ENCODE measurements at regions not wholly inside any gene's neighbourhood (a gene's known extent, or its start where the extent isn't known, plus 50 kb on each side); places are given as distances from the start of the nearest gene placed in this dataset.

DNA sequence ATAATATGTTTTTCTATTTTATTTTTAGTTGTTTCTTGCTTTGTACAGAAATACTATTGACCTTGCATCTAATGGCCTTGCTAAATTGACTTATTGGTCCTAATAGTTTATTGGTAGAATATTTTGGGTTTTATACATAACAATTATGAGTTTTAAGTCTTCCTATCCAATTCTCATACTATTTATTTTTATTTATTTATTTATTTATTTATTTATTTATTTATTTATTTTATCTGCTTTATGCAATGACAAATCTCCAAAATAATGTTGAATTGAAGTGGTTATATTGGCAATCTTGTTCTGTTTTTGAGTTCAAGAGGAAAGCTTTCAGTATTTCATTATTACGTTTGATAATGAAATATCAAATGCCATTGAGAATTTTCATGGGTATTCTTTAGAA is 488.3 kb downstream of the CDH2 start:
- intact Hi-C loops (cut with DNase I; ENCODE audit: low total_unique reads) = no loop called here
- H3K4me3 ChIP-seq (ENCODE audit: low read depth, poor library complexity, severe bottlenecking) = no peak overlapping the region
- DNase-seq (ENCODE audit: low spot score in 2 of 2) = no peak
- 89 to 97% methylated on average over 1 of the region's 1 CpG for WGBS, 2 donors
- TF ChIP-seq, protein P1, sequence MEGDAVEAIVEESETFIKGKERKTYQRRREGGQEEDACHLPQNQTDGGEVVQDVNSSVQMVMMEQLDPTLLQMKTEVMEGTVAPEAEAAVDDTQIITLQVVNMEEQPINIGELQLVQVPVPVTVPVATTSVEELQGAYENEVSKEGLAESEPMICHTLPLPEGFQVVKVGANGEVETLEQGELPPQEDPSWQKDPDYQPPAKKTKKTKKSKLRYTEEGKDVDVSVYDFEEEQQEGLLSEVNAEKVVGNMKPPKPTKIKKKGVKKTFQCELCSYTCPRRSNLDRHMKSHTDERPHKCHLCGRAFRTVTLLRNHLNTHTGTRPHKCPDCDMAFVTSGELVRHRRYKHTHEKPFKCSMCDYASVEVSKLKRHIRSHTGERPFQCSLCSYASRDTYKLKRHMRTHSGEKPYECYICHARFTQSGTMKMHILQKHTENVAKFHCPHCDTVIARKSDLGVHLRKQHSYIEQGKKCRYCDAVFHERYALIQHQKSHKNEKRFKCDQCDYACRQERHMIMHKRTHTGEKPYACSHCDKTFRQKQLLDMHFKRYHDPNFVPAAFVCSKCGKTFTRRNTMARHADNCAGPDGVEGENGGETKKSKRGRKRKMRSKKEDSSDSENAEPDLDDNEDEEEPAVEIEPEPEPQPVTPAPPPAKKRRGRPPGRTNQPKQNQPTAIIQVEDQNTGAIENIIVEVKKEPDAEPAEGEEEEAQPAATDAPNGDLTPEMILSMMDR (IDR thresholded peaks at IDR 0.05) = no peak
- TF ChIP-seq POLR2A (IDR thresholded peaks at IDR 0.05) = no peak

DNA sequence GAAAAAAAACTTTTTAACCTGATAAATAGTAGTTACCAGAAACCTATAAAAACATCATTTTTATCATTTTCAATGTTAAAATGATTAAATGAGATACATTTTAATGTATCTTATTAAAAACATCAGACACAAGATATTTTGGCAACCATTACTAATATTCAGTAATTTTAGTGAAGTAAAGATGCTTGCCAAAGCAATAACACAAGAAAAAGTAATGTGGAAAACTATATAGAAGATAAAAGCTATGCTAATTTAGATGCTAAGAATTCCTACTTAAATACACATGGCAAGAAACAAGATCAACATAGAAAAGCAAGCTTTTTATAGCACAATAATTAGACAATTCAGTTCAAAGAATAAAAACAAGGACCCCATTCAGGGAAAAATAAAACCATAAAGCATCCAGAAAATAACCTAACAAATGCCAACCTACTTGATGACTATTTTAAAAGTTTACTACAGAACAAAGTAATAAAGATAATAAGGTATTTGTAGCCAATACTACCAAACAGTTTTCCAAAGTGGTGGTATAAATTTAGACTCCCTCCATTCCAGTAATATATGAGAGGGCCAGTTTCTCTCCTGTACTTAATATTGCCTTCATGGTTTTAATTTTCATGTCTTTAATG is 489.5 kb downstream of the CDH2 start:
- DNase-seq (ENCODE audit: low spot score in 2 of 2) = no peak
- no peak overlapping the region for H3K4me3 ChIP-seq (ENCODE audit: low read depth, poor library complexity, severe bottlenecking)
- intact Hi-C loops (cut with DNase I; ENCODE audit: low total_unique reads) = no loop called here
- TF ChIP-seq POLR2A (IDR thresholded peaks at IDR 0.05) = no peak

DNA sequence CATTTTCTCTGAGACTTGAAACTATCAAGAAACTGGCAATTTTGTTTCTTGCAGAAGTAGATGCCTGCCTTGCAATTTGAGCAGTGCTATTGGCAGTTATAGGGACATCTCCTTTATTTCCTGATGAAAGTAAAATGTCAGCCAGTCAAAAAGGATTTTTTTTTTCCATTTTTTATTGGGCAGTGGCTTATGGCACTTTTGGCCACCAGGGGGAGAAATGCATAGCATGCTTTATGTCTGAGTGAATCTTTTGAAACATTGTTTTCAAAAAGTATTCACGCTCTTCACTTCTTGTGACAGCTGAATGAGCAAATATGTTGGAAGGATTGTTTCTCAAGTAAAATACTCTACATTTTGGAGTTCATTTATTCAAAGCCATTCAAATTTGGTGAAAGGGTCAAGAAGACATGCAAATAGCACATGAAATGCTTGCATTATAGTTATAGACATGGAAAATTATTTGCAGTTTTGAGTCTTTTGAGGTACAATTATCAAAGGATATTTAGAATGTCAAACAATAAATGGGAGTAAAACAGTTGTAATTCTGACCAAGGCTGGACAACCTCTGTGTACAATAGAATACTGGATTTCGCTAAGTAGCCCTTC is 491.0 kb downstream of the CDH2 start:
- no peak for DNase-seq (ENCODE audit: low spot score in 2 of 2)
- TF ChIP-seq, protein P1 (IDR thresholded peaks at IDR 0.05) = no peak
- TF ChIP-seq POLR2A (IDR thresholded peaks at IDR 0.05) = no peak

DNA sequence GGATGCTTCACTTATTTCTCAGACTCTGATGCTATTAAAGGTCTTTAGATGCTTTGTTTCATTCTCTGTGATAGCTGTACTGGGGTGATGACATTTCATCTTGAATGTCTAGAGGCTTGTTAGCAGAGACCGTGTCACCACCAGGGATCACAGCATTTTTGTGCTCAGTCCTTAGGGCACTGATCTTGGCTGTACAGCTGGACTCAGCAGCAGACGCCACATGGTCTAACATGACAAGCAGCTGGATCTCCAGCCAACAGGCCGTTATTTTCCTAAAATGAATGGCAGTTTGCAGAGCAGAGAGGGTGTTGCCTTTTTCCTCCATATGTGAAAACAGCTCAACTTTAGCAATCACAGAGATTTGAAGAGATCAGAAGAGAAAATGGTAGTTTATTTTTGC is 491.8 kb downstream of the CDH2 start:
- 38 to 48% methylated on average over 3 of the region's 3 CpGs for WGBS, 2 donors
- H3K4me3 ChIP-seq (ENCODE audit: low read depth, poor library complexity, severe bottlenecking) = no peak overlapping the region
- DNase-seq (ENCODE audit: low spot score in 2 of 2) = no peak
- intact Hi-C loops (cut with DNase I; ENCODE audit: low total_unique reads) = no loop called here
- TF ChIP-seq, protein P1 (IDR thresholded peaks at IDR 0.05) = no peak
- TF ChIP-seq POLR2A (IDR thresholded peaks at IDR 0.05) = no peak

More for the DNA sequence above, 491.0 kb downstream of the CDH2 start:
- intact Hi-C loops (cut with DNase I; ENCODE audit: low total_unique reads) = no loop called here
- 66 to 72% methylated on average over 2 of the region's 2 CpGs for WGBS, 2 donors
- no peak overlapping the region for H3K4me3 ChIP-seq (ENCODE audit: low read depth, poor library complexity, severe bottlenecking)

DNA sequence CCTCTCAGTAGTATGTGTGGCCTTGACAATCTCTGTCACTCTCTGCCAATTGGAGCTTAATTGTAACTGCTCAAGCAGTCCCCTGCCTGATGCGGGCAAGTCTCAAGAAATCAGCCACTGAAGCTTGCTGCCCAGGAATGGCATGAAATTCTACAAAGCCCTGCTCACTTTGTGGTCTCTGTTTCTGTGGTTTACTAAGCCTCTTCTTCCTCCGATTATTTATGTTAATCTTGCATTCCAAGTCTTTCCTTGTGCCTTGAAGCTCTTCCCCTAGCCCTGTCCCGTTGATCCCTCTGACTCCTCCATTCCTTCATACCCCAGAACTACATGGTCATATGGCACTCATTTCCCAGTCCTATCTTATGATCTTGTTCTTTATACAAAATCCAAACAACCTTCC is 489.3 kb upstream of the CHST9 start:
- intact Hi-C loops (cut with DNase I; ENCODE audit: low total_unique reads) = no loop called here
- no peak overlapping the region for H3K4me3 ChIP-seq (ENCODE audit: low read depth, poor library complexity, severe bottlenecking)
- no peak for TF ChIP-seq POLR2A (IDR thresholded peaks at IDR 0.05)
- TF ChIP-seq, protein P1 (IDR thresholded peaks at IDR 0.05) = no peak

DNA sequence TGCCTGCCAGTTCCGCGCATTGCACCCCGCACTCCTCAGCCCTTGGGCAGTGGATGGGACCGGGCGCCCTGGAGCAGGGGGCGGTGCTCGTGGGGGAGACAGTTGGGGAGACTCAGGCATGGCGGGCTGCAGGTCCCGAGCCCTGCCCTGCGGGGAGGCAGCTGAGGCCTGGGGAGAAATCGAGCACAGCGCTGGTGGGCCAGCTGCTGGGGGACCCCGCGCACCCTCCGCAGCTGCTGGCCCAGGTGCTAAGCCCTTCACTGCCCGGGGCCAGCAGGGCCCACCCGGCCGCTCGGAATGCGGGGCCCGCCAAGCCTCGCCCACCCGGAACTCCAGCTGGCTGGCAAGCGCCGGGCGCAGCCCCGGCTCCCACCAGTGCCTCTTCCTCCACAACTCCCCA is 488.8 kb upstream of the CHST9 start:
- intact Hi-C loops (cut with DNase I; ENCODE audit: low total_unique reads) = no loop called here
- DNase-seq (ENCODE audit: low spot score in 2 of 2) = no peak
- WGBS, 2 donors = 97 to 100% methylated on average over 4 to 22 of the region's 27 CpGs

More for the DNA sequence above, 489.3 kb upstream of the CHST9 start:
- WGBS, 2 donors = 73 to 84% methylated on average over 3 of the region's 3 CpGs
- no peak for DNase-seq (ENCODE audit: low spot score in 2 of 2)

More for the DNA sequence above, 488.8 kb upstream of the CHST9 start:
- no peak overlapping the region for H3K4me3 ChIP-seq (ENCODE audit: low read depth, poor library complexity, severe bottlenecking)
- TF ChIP-seq POLR2A (IDR thresholded peaks at IDR 0.05) = no peak
- TF ChIP-seq, protein P1 (IDR thresholded peaks at IDR 0.05) = no peak

All from lower leg skin (tissue), 4 donors.